ENCODE measurements at regions not wholly inside any gene's neighbourhood (a gene's known extent, or its start where the extent isn't known, plus 50 kb on each side); places are given as distances from the start of the nearest gene placed in this dataset.

DNA sequence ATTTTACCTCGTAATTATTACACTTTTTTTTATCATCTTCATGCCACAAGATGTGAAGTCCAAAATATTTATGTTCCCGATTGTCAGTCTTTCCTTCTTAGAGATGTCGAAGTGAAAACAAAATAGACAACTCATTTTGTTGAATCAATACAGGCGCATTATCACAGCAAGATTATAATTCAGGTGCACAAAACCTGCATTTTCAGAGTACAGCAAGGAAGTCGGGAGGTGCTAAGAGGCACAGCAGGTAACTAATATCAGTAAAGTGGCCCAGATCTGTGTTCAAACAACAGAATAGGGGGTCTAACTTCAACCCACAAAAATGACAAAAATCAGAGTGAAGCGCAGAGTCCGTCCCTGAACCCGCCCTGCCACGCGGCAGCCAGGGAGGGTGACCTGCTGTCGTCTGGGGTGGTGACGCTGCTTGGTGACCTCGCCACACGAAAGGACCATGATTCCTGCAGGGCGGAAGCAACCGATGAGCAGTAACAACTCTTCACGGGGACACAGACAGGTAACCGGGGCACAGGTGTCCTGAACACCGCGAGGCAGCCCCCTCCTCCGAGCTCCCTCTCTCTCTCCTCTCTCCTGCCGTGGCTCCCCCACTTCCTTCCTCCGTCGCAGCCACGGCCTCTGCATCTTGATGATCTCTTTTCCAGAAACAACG lies 50.9 kb upstream of the SPACA7 start:
- TF ChIP-seq POLR2A (IDR thresholded peaks at IDR 0.05) (no peak), CTCF (IDR thresholded peaks at IDR 0.05) (no peak)
